Body of pancreas (tissue), 4 donors: ENCODE measurements at regions not wholly inside any gene's neighbourhood (a gene's known extent, or its start where the extent isn't known, plus 50 kb on each side); places are given as distances from the start of the nearest gene placed in this dataset.

Source experiments
- ATAC-seq: fragments of 150-250 bp; one replicate; pipeline ENCODE4 v1.9.1; 2016
- DNase-seq, 4 donors: peaks; one replicate each; pipeline ENCODE4 v3.0.0-alpha.2; 2019
- H3K27ac ChIP-seq, 4 donors: fragments of 200-600 bp; sonication (generic); 1 replicate in 3 of 4; 2 replicates in 1 of 4; pipeline versions ENCODE4 v1.5.1 to v1.6.1; 2016 to 2019; ENCODE audit warnings: mild to moderate bottlenecking in 1 of 4, mixed read lengths in 1 of 4, moderate library complexity in 1 of 4
- H3K27me3 ChIP-seq, 2 donors: fragments of 200-600 bp; sonication (generic); one replicate each; pipeline ENCODE4 v1.6.0; 2016; ENCODE audit warnings: mild to moderate bottlenecking in 1 of 2
- H3K36me3 ChIP-seq, 2 donors: fragments of 200-600 bp; sonication (generic); replicated peaks in 1 of 2; 2 replicates each; pipeline ENCODE4 v1.5.1; 2016; ENCODE audit warnings: low read depth in 2 of 2; ENCODE audit not compliant: insufficient read depth in 1 of 2
- H3K4me1 ChIP-seq: fragments of 200-600 bp; sonication (generic); one replicate; pipeline ENCODE4 v1.6.0; 2016
- H3K4me3 ChIP-seq, 2 donors: fragments of 200-600 bp; sonication (generic); 1 replicate in 1 of 2; 2 replicates in 1 of 2; pipeline ENCODE4 v1.5.1; 2016 to 2019
- H3K9me3 ChIP-seq, 3 donors: fragments of 200-600 bp; sonication (generic); 1 replicate in 2 of 3; 2 replicates in 1 of 3; pipeline ENCODE4 v1.5.1; 2016
- CTCF ChIP-seq, 7 experiments: fragments of 450-650 bp in 4 of 7; fragments of 200-600 bp in 3 of 7; sonication (generic) in 3 of 7; IDR thresholded peaks; one replicate each; pipeline ENCODE4 v1.5.1; 2016 to 2019; ENCODE audit warnings: antibody characterized with exemption in 7 of 7
- POLR2A ChIP-seq, 3 donors: fragments of 450-650 bp; IDR thresholded peaks; one replicate each; pipeline ENCODE4 v1.6.1; 2016; ENCODE audit warnings: antibody characterized with exemption in 3 of 3, mild to moderate bottlenecking in 2 of 3
- WGBS, 2 donors: methylation state at CpG; one replicate each; pipeline ENCODE4 v1.1.5; 2017; 5-methylcytosine and 5-hydroxymethylcytosine counted together
- intact Hi-C: fragments of 100-400 bp; cut with DNase I; formaldehyde crosslinking; loops from one replicate; pipeline ENCODE4 v1.15.1; 2023

- WGBS, 2 donors, result 81 to 95% methylated on average over 1 of the region's 1 CpG
- no peak for ATAC-seq
- DNase-seq, result no peak
- TF ChIP-seq CTCF (IDR thresholded peaks at IDR 0.05), result no peak
- TF ChIP-seq POLR2A (IDR thresholded peaks at IDR 0.05), result no peak
- H3K27ac ChIP-seq, result no peak overlapping the region
- no peaks in the 10 kb centered on the region for H3K27me3 ChIP-seq
- H3K36me3 ChIP-seq, result no peaks in the 10 kb centered on the region
- H3K9me3 ChIP-seq, result no peaks in the 10 kb centered on the region
- intact Hi-C loops, result no loop called here
- H3K4me3 ChIP-seq, result no peak overlapping the region
- H3K4me1 ChIP-seq, result peaks cover 15% of the 10 kb centered on the region
Observed at GRCh38 chr16:82313754-82314153, 143.7 kb upstream of the MPHOSPH6 start.

DNA sequence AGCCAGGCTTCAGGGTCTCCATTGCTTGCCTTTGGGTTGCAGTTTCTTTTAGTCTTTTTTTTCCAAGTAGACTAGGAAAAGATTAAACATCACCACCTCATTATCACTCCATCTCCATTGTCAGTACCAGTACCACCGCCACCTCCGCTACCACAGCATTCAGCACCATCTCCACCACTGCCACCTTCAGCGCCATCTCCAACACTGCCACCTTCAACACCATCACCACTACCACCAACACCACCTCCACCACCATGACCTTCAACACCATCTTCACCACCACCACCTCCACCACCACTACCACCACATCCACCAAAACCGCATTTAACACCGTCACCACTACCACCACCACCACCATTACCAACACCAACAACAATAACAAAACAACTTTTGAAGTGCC, 141.5 kb upstream of the MPHOSPH6 start:
- H3K27me3 ChIP-seq, result no peaks in the 10 kb centered on the region
- no peak overlapping the region for H3K27ac ChIP-seq
- no peaks in the 10 kb centered on the region for H3K36me3 ChIP-seq
- no peak for TF ChIP-seq POLR2A (IDR thresholded peaks at IDR 0.05)
- no peak for TF ChIP-seq CTCF (IDR thresholded peaks at IDR 0.05)
- H3K4me3 ChIP-seq, result no peak overlapping the region
- no peak for ATAC-seq
- intact Hi-C loops, result no loop called here
- no peaks in the 10 kb centered on the region for H3K4me1 ChIP-seq
- no peak for DNase-seq
- WGBS, 2 donors, result 94% methylated on average over 5 of the region's 5 CpGs
- H3K9me3 ChIP-seq, result no peaks in the 10 kb centered on the region

DNA sequence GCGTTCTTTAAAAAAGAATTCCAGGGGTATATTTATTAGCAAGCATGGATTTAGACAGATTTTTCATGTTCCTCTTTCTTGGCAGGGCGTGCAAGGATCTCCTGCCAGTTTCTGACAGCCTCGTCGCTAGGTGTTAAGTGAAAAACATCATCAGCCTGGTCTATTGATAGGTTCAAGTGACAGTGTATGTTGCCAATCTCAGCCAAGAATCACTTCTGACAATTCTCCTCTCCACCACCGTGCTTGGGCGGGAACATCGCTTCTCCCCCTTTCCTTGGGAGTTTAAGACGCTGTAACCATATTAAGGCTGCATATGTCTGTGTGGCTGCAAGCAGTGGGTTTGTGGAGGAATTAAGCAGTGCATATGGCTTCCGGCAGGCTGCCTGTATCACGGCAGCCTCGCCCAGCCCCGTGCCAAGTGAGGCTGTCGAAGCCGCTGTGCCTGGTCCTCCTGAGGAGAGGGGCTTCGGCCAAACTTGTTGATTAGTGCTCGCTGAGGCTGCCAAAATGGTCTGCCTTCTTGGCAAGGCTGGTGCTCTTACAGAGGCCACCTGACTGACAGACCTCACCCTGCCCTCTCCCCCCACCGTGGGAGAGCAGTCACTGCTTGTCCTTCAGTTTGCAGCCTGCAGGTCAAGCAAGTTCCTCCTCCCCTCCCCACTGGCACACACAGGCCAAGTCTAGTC, 132.2 kb upstream of the MPHOSPH6 start:
- no peaks in the 10 kb centered on the region for H3K36me3 ChIP-seq
- ATAC-seq (no peak), DNase-seq (peak in 3 of 4 donors; percentile 6 to 25 (median 15))
- H3K27me3 ChIP-seq, result no peaks in the 10 kb centered on the region
- TF ChIP-seq POLR2A (IDR thresholded peaks at IDR 0.05) (no peak), CTCF (IDR thresholded peaks at IDR 0.05) (no peak)
- H3K4me3 ChIP-seq, result no peak overlapping the region
- H3K4me1 ChIP-seq, result peaks cover 5% of the 10 kb centered on the region
- 54 to 66% methylated on average over 12 to 17 of the region's 17 CpGs for WGBS, 2 donors
- intact Hi-C loops, result no loop called here
- no peak overlapping the region for H3K27ac ChIP-seq
- H3K9me3 ChIP-seq, result no peaks in the 10 kb centered on the region

- H3K27me3 ChIP-seq, result no peaks in the 10 kb centered on the region
- ATAC-seq (no peak), DNase-seq (no peak)
- peaks cover 5% of the 10 kb centered on the region for H3K4me1 ChIP-seq
- H3K36me3 ChIP-seq, result no peaks in the 10 kb centered on the region
- no peak overlapping the region for H3K27ac ChIP-seq
- intact Hi-C loops, result no loop called here
- H3K9me3 ChIP-seq, result no peaks in the 10 kb centered on the region
- TF ChIP-seq POLR2A (IDR thresholded peaks at IDR 0.05) (no peak), CTCF (IDR thresholded peaks at IDR 0.05) (no peak)
- 74 to 79% methylated on average over 7 of the region's 7 CpGs for WGBS, 2 donors
- H3K4me3 ChIP-seq, result no peak overlapping the region
Observed at GRCh38 chr16:82301146-82301755, 131.2 kb upstream of the MPHOSPH6 start.
